Activated CD4-positive, alpha-beta T cell treated with anti-CD3 and anti-CD28 coated beads, Interleukin-2, Interleukin-4, amounts not matched to agents 100 ng/mL and 50 ng/mL, durations not matched to agents 16 hours and 8 hours (primary cell): ENCODE measurements at regions not wholly inside any gene's neighbourhood (a gene's known extent, or its start where the extent isn't known, plus 50 kb on each side); places are given as distances from the start of the nearest gene placed in this dataset.
"Not testable (repeated sequence)": the region's sequence is repeated elsewhere in the genome, so short reads cannot be mapped to it uniquely, and the experiment has no call there.

Source experiments
- DNase-seq: peaks from one replicate; pipeline ENCODE4 v3.0.0-alpha.2; 2020; ENCODE audit warnings: low spot score

DNA sequence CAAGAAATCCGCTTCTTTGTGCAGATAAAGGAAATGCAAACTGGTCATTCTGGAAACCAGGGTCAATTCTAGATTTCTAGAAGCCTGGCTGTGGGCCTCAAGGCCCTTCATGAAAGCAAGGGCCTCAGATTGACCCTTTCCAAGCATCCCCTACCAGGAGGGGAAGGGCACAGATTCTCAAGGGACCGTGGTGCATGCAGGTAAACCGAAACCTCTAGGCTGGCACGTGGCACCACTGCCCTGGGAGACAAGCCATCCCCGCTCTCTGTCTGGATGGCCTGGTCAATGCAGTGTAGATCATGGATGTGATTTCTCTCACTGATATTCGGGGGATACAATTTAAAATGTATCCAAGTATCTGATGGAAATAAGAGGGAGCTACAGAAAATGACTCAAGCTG is 69.4 kb downstream of the TOMM20 start:
- no peak for DNase-seq

DNA sequence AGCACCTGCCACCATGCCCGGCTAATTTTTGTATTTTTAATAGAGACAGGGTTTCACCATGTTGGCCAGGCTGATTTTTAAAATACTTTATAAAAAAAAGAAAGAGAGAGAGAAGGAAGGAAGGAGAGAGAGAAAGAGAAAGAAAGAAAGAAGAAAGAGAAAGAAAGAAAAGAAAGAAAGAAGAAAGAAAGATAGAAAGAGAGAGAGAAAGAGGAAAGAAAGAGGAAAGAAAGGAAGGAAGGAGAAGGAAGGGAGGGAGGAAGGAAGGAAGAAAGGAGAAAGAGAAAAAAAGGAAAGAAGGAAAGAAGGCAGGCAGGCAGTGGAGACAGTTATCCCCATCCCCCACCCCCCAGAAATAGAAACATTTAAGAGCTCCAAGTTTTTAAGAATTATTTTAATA is 69.9 kb downstream of the TOMM20 start:
- DNase-seq: no peak

DNA sequence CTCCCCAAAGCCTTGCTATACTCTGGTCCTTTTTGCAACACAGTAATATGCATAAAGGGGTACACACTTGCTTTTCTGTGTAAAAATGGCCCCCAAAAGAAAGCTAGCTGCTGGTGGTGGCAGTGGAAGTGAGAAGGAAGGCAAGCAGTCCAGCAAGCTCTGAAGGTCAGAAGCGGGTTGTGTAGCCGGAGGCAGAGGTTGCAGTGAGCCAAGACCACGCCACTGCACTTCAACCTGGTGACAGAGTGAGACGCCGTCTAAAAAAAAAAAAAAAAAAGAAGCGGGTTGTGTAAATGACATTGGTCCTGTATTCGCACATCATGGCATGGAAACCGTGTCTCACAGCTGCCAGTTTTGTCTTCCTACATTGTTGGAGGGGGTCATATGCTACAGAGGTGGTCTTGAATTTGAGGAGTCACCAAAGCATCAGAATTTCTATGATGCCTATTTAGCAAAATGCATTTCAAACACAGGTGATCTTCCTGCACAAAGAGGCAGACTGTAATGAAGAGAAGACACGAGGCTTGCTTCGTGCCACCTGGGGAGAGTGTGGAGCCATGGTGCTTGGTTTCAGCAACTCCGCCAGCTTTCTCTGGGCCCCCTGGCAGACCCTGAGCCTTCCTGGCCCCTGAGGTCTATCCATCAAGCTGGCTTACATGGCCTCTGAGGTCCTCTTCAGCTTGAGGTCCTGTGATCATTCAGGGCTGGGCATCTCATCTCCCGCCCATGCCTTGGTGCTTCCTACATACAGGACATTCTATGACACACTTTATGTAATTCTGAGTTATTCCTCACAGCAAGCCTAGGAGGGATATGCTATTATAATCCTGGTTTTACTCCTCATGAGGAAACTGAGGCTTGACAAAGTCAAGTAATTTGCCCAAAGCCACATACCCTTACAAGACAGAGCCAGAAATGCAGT is 71.0 kb downstream of the TOMM20 start:
- no peak for DNase-seq

DNA sequence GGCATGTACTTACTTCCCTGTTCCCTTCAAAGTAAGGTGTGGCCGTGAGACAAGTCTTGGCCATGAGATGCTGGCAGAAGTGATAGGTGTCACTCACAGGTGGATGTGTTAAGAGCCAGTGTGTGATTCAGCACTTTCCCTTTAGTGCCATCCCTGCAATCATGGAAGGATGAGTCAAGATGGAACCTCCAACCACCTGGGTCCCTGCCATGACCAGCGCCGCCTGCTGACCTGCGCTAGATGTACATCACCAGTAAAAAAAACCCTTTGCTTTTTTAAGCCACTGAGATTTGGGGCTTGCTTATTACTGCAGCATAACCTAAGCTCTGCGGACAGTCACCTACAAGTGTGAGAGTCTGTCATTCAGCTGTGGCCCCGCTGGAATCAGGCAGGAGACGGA is 71.7 kb downstream of the TOMM20 start:
- DNase-seq: no peak

DNA sequence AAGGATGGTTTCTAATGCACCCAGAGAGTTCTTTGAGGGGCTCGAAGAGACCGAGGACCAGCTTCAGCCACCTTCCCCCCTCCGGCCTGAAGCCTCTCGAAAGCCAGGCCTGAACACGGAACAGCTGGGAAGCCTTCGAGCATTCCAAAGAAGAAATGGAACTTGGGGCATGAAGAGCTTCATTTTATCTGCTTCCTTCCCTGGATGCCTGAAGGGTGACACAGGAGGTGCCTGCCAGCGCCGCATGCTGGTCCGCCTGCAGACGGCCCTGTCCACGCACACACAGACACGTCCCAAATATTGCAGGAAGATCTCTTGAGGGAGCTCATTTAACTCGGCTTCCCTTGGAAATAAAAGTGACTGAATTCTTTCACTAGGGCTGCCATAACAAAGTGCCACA is 73.7 kb downstream of the TOMM20 start:
- DNase-seq: no peak

DNA sequence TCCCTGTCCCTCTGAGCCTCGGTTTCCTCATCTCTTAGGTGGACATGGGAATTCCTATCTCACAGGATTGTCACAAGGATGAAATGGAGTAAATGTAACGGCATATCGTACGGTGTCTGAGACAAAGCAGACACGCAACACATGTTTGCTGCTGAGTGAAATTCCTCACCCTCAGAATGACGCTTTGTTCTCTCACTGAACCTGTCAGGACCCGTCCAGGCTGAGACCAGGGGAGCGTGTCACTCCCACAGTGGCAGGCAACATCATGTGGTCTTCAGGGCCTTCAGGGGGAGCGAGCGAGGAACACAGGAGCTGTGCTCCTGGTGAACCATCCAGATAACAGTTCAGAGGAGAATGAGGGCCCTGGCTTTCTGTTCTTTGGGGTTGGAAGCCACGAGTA is 74.2 kb downstream of the TOMM20 start:
- no peak for DNase-seq

DNA sequence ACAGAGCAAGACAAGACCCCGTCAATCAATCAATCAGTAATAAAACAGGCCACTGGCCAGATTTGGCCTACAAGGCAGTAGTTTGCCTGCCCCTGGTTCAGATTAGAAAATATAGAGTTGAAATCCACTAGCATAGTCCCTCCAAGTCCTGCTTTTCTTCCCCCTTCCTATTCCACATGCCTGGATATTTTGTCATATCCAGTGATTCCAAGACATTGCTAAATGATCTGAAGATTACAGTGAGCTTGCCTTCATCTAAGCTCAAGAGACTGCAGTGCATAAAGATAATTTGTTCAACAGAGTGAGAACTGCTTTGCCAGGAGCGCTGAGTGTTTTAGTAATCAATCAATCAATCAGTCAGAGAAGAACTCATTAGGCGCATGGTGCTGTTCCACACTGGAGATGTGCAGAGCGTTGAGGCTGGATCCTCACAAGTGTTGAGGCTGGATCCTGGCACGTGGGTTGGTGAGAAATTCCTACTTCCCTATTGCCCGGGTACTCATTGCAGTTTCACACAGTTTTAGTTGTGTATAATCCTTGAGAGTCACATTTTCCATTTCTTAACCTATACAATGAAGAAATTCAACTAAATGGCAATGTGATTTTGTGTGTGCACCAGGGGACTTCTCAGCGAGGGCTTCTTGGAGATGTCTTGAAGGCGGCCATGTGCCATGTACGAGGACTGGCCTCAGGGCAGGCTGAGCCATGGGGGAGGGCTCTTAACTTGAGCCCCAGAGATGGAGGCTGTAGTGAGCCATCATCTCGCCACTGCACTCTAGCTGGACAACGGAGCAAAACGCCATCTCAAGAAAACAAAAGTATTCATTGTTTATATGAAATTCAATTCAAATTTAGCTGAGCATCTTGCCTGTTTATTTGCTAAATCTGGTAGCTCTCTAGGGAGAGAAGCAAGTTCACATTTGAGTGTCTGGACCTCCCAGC is 76.3 kb downstream of the TOMM20 start:
- DNase-seq: no peak

DNA sequence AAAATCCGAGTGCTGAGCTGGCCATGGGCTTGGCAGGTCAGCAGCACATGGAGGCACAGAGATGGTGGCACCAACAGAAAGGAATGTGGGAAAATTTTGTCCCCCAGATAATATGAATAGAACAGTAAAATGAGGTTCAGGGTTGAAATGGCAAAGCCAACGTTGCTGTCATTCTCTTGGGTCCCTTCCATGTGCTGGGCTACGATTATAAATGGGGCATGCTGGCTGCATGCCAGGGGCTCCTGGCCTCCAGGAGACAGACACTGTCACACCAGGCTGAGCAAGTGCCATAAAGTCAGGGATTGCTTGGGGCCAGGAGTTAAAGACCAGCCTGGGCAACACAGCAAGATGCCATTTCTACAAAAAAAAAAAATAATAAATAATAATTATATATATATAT is 77.1 kb downstream of the TOMM20 start:
- no peak for DNase-seq

DNA sequence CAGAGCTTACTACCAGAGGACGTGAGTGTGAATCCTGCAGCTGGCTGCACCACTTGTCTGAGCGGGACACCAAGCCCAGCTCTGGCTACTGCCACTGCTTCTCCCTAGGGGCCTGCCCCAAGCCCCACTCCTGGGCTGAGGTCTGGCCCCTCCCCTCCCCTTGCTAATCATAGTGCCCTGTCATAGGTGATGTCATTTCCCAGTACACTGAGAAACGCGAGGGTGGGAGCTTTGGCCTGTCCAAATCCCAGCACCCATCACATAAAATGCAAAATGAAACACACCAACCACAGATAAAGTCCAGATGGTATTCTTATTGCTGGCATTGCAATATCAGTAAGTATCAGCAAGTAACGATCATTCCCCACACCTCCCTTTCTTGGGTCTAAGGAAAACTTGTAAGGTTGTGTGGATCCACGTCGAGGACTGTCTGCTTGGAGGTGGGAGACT is 77.7 kb downstream of the TOMM20 start:
- DNase-seq: peak; percentile 29

DNA sequence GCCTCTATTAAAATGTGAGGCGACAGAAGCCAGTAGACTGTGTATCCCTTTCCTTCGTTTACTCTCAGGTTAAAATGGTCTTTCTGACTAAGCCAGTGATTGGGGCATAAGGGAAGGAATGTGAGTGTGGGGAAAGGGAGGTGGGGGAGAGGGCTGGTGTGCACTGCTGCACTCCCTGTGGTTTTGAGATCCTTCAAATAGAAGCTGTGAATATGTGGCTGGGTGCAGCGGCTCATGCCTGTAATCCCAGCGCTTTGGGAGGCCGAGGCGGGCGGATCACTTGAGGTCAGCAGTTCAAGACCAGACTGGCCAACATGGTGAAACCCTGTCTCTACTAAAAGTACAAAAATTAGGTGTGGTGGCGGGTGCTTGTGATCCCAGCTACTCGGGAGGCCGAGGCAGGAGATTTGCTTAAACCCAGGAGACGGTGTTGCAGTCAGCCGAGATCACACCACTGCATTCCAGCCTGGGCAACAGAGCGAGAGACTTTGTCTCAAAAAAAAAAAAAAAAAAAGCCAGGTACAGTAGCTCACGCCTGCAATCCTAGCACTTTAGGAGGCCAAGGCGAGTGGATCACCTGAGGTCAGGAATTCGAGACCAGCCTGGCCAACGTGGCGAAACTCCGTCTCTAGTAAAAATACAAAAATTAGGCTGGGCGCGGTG is 78.8 kb downstream of the TOMM20 start:
- not testable (repeated sequence) for DNase-seq

DNA sequence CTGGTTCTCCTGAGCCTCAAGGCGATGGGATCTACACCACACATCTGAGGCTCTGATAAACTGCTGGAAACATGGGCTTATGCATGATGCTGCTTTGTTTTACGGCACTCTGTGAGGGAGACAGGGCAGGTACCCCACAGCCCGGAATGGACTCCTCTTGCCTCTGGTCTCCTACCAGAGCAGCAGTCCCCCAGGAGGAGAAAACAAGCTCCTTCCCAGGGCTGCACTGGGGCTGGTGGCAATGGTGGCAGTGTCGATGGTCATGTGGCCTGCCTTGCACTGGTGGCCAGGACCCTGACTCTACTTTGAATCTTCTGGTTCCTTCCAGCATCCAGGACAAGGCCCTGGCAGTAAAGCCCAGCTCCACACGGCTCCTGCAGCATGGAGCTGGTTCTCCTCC is 79.4 kb downstream of the TOMM20 start:
- DNase-seq: no peak

DNA sequence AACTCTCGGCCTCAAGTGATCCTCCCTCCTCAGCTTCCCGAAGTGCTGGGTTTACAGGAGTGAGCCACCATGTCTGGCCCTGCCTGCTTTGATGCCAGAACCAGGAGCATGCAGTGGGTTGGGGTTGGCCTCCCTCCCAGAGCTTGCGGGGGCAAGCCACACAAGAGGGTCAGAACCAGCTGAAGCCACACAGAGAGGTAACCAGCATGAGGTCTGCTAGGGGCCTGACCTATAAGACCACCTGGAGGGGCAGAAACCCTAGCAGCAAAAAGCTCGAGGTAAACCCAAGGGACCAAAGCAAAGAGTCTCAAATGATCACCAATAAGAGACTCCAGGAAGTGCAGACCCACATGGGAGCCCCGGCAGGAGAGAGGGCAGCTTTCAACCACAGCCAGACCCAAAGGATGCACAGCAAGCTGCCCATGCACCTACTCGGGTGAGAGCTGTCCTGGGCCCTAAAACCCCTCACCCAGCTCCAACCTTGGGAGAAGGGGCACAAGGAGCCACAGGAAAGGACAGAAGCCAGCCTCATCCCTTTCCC is 81.2 kb downstream of the TOMM20 start:
- peak; percentile 18 for DNase-seq

DNA sequence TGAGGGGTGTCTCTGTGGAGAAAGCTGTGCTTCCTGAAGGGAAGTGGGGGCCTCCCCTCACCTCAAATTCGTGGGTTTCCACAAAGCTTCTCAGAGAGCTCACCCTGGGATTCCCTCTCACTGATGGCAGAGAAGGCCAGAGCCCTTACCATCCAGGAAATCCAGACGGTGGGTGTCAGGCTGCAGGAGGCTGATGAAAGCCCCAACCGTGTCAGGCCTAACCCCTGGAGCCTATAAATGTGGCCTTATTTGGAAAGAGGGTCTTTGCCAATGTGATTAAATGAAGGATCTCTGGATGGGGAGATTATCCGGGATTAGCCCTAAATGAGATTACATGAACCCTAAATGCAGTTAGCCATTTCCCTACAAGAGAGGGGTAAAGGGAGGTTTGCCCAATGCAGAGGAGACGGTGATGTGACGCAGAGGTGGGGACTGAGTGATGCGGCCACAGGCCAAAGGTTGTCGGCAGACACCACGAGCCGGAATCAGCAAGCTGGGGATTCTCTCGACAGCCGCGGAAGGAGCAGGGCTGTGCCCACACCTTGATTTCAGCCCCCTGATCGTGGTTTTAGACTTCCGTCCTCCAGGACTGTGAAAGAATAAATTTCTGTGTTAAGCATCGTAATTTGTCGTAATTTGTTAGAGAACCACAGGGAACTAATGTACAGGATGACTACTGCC is 82.6 kb downstream of the TOMM20 start:
- no peak for DNase-seq

DNA sequence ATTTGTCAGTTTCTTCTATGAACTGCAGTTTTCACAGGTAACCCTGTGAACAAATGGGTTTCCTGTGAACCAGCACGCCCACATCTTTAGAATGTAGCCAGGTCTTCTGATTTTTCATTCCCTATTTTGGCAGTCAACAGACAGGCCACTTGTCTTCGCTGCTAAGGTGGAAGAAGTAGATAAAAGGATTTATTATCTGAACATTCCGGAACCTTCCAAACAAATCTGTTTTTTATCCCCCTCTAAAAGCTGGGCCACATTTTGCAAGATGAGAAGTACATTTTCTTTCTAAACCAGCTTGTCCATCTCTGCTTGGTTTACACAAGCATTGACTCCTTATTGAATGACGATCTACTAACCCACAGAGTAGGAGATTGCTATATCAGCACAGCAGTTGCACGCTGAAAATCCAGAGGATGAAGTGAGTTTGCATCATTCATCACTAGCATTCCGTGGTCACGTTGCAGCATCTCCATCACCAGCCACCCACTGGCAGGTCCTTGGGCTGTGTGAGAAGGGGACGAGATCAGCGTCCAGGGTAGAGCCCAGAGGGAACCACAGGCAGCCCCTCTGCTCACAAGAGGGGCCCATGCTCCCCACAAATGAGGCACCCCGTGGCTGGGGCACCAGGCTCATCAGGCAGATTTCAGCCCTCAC is 83.5 kb downstream of the TOMM20 start:
- peak; percentile 30 for DNase-seq

DNA sequence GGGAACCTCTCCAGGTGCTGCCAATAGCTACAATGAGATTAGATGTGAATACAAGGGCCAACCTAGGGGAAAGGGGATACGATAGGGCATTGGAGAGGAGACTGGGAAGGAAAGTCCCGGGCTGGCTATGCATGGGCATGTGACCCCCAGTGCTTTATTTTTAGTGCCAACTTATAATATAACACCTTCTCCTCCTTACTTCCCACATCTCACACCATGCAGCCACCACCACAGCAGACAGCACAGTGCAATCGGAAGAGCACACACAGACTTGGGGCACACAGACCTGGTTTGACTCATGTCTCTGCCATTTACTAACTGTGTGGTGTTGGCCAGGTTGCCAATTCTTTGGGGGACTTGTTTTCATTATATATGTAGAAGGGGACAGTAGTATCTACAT is 85.4 kb downstream of the TOMM20 start:
- no peak for DNase-seq

DNA sequence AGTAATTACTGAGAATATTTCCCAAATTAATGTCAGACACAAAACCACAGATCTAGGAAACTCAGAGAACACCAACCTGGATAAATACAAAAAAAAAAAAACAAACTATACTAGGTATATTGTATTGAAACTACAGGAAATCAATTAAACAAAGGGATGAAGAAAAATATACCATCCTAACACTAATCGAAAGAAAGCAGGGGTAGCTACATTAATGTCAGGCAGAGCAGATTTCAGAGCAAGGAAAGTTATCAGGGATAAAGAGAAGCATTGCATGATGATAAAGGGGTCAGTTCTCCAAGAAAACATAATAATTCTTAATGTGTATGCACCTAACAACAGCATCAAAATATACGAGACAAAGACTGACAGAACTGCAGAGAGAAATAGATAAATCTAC is 89.9 kb downstream of the TOMM20 start:
- DNase-seq: no peak

DNA sequence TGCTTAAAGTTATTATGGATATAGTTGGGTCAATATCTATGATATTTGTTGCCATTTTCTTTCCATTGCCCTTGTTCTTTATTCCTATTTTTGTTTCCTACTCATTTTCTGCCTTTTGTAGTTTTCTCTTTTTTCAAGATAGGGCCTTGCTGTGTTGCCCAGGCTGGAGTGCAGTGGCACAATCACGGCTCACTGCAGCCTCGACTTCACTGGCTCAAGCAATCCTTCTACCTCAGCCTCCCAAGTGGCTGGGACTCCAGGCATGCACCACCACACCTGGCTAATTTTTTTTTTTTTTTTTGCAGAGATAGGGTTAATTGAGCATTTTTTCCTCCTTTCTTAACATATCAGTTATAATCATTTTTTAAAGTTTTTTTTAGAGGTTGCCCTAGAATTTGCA is 92.7 kb downstream of the TOMM20 start:
- DNase-seq: no peak

DNA sequence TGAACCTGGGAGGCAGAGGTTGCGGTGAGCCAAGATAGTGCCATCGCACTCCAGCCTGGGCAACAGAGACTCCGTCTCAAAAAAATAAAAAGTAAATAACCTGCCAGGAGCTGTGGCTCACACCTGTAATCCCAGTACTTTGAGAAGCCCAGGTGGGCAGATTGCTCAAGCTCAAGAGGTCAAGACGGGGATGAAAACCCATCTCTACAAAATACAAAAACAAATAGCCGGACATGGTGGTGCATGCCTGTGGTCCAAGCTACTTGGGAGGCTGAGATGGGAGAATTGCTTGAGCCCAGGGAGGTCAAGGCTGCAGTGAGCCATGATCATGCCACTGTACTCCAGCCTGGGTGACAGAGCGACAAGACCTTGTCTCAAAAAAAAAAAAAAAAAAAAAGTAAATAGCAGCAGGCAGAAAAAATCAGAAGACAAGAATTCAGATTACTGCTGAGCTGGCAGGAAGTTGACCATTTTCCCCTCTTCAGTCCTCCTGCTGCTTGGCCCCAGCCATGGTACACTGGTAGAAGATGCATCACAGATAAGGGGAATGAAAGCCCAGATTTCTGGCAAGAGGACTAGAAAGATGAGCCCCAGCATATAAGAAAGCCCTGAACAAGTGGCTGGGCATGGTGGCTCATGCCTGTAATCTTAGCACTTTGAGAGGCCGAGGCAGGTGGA is 97.6 kb downstream of the TOMM20 start:
- DNase-seq: no peak

DNA sequence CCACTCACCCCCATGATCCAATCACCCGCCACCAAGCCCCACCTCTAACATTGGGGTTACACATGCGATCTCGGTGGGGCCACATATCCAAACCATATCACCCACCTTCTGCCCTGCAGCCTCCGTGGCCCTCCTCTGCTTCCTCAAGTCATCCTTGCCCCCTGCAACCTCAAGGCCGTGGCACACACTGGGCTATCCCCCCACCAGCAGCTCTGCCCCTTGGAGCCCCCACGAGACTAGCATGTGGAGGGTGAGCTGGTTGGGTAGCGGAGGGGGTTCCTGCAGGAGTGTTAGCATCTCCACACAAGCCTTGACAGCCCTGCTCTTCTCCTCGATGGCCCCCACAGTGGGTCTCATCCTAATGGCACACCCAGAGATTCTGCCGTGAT is 100.8 kb downstream of the TOMM20 start:
- no peak for DNase-seq

DNA sequence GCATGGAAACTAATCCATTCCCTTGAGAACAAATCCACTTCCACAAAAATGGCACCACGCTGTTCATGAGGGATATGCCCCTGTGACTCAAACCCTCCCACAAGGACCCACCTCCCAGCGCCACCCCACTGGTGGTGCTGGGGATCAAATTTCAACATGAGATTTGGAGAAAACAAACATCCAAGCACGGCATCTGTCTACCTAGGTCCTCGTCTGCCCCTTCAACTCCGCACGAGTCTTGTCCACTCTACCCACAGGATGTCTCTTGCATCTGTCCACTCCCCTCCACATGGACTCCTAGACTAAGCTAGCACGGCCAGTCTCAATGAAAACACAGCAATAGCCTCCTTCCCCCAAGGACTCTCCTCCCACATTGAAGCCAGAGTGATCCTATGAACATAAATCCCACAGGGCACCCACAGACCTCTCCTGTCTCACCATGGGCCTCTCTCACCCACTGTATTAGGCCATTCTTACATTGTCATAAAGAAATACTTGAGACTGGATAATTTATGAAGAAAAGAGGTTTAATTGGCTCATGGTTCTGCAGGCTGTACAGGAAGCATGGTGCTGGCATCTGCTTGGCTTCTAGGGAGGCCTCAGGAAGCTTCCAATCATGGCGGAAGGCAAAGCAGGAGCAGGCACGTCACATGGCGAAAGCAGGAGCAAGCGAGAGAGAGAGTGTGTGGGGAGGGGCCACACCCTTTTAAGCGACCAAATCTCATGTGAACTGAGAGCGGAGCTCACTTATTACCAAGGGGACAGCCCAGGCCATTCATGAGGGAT is 101.4 kb downstream of the TOMM20 start:
- no peak for DNase-seq
